ENCODE measurements at regions not wholly inside any gene's neighbourhood (a gene's known extent, or its start where the extent isn't known, plus 50 kb on each side); places are given as distances from the start of the nearest gene placed in this dataset.
A peak's percentile ranks its signal among the peaks of the same experiment; 100 is the strongest.

DNA sequence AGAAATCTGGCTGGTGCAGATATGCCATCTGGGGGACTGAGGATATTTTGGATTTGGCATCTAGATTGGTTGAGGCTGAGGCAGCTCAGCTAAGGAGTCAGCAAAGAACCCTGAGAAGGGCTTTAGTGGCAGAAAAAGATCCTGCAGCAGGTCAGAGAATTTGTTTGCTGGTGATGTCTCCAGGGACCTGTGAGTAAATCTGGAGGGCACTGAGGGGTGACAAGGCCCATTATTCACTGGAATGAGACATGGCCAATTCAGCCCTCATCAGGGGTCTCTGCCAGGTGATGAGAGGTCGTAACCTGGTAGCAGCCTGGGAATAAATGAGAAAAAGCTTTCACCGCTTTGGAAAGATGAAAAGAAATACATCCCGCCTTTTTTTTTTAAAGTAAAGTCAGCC is 118.3 kb upstream of the FBXL4 start:
- Histone ChIP-seq H3K9ac (ENCODE audit: low read length) (no peak overlapping the region), H3K9me3 (ENCODE audit: low read length) (no peaks in the 10 kb centered on the region), H3K9me2 (ENCODE audit: insufficient read depth, low read length) (no peaks in the 10 kb centered on the region), H3K4me2 (ENCODE audit: low read length) (no peak overlapping the region), H3K79me2 (replicated peaks; ENCODE audit: insufficient read depth, low read length) (no peaks in the 10 kb centered on the region), H2AFZ (ENCODE audit: low read depth, low read length) (no peak overlapping the region), H3K27ac (ENCODE audit: low read length) (no peak overlapping the region), H3K4me3 (ENCODE audit: low read length) (no peak overlapping the region), H4K20me1 (ENCODE audit: insufficient read depth) (no peaks in the 10 kb centered on the region), H3K27me3 (ENCODE audit: insufficient read depth, low read depth, low read length) (no peaks in the 10 kb centered on the region), H3F3A (ENCODE audit: insufficient read depth, low read length, poor library complexity, severe bottlenecking) (no peaks in the 10 kb centered on the region), H3K36me3 (ENCODE audit: insufficient read depth, low read length) (no peaks in the 10 kb centered on the region)
- TF ChIP-seq RAD21 (conservative IDR thresholded peaks at IDR 0.05) (no peak), EP300 (conservative IDR thresholded peaks at IDR 0.05; ENCODE audit: poor library complexity, severe bottlenecking) (no peak), MXI1 (conservative IDR thresholded peaks at IDR 0.05; ENCODE audit: poor library complexity, severe bottlenecking) (no peak), POLR2AphosphoS5 (IDR thresholded peaks at IDR 0.05) (no peak), SMC3 (conservative IDR thresholded peaks at IDR 0.05; ENCODE audit: poor library complexity) (no peak), EZH2 (IDR thresholded peaks at IDR 0.05; ENCODE audit: borderline replicate concordance, insufficient read depth, low read length, poor library complexity, severe bottlenecking) (no peak)
- TF ChIP-seq, protein P1, sequence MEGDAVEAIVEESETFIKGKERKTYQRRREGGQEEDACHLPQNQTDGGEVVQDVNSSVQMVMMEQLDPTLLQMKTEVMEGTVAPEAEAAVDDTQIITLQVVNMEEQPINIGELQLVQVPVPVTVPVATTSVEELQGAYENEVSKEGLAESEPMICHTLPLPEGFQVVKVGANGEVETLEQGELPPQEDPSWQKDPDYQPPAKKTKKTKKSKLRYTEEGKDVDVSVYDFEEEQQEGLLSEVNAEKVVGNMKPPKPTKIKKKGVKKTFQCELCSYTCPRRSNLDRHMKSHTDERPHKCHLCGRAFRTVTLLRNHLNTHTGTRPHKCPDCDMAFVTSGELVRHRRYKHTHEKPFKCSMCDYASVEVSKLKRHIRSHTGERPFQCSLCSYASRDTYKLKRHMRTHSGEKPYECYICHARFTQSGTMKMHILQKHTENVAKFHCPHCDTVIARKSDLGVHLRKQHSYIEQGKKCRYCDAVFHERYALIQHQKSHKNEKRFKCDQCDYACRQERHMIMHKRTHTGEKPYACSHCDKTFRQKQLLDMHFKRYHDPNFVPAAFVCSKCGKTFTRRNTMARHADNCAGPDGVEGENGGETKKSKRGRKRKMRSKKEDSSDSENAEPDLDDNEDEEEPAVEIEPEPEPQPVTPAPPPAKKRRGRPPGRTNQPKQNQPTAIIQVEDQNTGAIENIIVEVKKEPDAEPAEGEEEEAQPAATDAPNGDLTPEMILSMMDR (IDR thresholded peaks at IDR 0.05; ENCODE audit: poor library complexity, severe bottlenecking) = no peak
- TF ChIP-seq, protein P2, sequence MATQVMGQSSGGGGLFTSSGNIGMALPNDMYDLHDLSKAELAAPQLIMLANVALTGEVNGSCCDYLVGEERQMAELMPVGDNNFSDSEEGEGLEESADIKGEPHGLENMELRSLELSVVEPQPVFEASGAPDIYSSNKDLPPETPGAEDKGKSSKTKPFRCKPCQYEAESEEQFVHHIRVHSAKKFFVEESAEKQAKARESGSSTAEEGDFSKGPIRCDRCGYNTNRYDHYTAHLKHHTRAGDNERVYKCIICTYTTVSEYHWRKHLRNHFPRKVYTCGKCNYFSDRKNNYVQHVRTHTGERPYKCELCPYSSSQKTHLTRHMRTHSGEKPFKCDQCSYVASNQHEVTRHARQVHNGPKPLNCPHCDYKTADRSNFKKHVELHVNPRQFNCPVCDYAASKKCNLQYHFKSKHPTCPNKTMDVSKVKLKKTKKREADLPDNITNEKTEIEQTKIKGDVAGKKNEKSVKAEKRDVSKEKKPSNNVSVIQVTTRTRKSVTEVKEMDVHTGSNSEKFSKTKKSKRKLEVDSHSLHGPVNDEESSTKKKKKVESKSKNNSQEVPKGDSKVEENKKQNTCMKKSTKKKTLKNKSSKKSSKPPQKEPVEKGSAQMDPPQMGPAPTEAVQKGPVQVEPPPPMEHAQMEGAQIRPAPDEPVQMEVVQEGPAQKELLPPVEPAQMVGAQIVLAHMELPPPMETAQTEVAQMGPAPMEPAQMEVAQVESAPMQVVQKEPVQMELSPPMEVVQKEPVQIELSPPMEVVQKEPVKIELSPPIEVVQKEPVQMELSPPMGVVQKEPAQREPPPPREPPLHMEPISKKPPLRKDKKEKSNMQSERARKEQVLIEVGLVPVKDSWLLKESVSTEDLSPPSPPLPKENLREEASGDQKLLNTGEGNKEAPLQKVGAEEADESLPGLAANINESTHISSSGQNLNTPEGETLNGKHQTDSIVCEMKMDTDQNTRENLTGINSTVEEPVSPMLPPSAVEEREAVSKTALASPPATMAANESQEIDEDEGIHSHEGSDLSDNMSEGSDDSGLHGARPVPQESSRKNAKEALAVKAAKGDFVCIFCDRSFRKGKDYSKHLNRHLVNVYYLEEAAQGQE (IDR thresholded peaks at IDR 0.05; ENCODE audit: borderline replicate concordance) = no peak

DNA sequence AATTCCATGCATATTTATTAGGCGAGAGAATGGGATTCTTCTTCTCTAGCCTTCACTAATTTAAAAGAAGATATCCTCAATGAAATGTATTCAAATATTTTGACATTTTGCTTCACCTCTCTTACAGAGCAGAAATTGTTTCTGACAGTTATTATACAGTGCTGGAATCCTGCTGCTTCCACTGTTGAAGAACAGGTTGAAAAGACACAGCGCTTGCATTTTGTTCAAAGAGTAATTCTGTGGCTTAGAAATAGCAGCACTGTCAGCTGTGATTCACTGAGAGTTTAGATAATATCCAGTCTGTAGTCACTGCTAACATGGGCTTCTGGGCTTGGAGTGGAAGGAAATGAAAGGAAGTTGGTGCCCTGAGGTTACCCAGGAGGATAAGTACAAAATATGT is 117.1 kb upstream of the FBXL4 start:
- no peak overlapping the region for H2AFZ ChIP-seq (ENCODE audit: low read depth, low read length)
- H3K9me2 ChIP-seq (ENCODE audit: insufficient read depth, low read length) = no peaks in the 10 kb centered on the region
- no peak overlapping the region for H3K4me3 ChIP-seq (ENCODE audit: low read length)
- H3K27ac ChIP-seq (ENCODE audit: low read length) = no peak overlapping the region
- no peaks in the 10 kb centered on the region for H3K36me3 ChIP-seq (ENCODE audit: insufficient read depth, low read length)
- H3K9ac ChIP-seq (ENCODE audit: low read length) = no peak overlapping the region
- TF ChIP-seq POLR2AphosphoS5 (IDR thresholded peaks at IDR 0.05) = peak; percentile 59
- no peak for TF ChIP-seq TAF1 (IDR thresholded peaks at IDR 0.05; ENCODE audit: low read depth)
- no peak for TF ChIP-seq MXI1 (conservative IDR thresholded peaks at IDR 0.05; ENCODE audit: poor library complexity, severe bottlenecking)
- TF ChIP-seq, protein P2 (IDR thresholded peaks at IDR 0.05; ENCODE audit: borderline replicate concordance) = no peak
- TF ChIP-seq, protein P1 (IDR thresholded peaks at IDR 0.05; ENCODE audit: poor library complexity, severe bottlenecking) = no peak
- peak; percentile 50 for TF ChIP-seq EP300 (conservative IDR thresholded peaks at IDR 0.05; ENCODE audit: poor library complexity, severe bottlenecking)
- H3K27me3 ChIP-seq (ENCODE audit: insufficient read depth, low read depth, low read length) = no peaks in the 10 kb centered on the region
- H3K79me2 ChIP-seq (replicated peaks; ENCODE audit: insufficient read depth, low read length) = no peaks in the 10 kb centered on the region
- H3K9me3 ChIP-seq (ENCODE audit: low read length) = no peaks in the 10 kb centered on the region
- H3F3A ChIP-seq (ENCODE audit: insufficient read depth, low read length, poor library complexity, severe bottlenecking) = no peaks in the 10 kb centered on the region
- H3K4me2 ChIP-seq (ENCODE audit: low read length) = no peak overlapping the region
- no peaks in the 10 kb centered on the region for H4K20me1 ChIP-seq (ENCODE audit: insufficient read depth)
